Posterior vena cava (tissue), 2 donors: ENCODE measurements at regions not wholly inside any gene's neighbourhood (a gene's known extent, or its start where the extent isn't known, plus 50 kb on each side); places are given as distances from the start of the nearest gene placed in this dataset.

Source experiments
- DNase-seq: peaks from one replicate; pipeline ENCODE4 v3.0.0-alpha.2; 2020; ENCODE audit warnings: low spot score
- intact Hi-C, 2 donors: fragments of 100-400 bp; cut with DNase I; formaldehyde crosslinking; loops; one replicate each; pipeline versions ENCODE4 v1.14.1 to v1.14.2; 2022 to 2023
- donor health status: DM: yes; HTN: yes; CAD: no.
- donor health status: DM: yes; HTN: yes; CAD: no.

DNA sequence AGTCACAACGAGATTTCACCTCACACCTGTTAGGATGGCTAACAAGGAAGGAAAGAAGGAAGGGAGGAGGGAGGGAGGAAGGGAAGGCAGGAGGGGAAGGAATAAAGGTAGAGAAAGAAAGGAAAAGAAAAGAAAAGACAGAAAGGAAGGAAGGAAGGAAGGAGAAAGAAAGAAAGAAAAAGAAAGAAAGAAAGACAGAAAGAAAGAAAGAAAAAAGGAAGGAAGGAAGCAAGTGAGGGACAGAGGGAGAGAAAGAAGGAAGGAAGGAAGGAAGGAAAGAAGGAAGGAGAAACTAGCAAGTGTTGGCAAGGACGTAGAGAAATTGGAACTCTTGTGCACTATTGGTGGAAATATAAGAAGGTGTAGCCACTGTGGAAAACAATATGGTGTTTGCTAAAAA lies 52.2 kb downstream of the CCDC185 start:
- intact Hi-C loops, result no loop called here
- DNase-seq, result no peak

DNA sequence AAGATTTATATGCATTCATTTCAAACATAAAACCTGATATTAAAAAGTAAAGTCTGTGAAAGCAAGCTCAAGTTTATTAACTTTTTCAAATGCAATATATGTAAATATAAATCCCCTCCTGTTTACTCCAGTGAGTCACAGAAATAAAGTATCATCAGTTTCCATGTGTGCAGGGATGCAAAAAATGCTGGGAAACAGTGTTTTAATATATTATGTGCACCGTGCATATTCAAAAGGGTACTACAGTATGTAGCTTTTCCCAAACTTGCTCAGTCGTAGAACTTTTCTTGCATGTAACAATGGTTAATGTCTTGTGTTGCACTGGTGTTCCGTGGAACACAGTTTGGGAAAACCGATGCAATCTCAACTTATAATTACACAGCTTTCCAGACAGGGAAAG lies 60.7 kb downstream of the CCDC185 start:
- intact Hi-C loops, result no loop called here
- DNase-seq, result no peak

DNA sequence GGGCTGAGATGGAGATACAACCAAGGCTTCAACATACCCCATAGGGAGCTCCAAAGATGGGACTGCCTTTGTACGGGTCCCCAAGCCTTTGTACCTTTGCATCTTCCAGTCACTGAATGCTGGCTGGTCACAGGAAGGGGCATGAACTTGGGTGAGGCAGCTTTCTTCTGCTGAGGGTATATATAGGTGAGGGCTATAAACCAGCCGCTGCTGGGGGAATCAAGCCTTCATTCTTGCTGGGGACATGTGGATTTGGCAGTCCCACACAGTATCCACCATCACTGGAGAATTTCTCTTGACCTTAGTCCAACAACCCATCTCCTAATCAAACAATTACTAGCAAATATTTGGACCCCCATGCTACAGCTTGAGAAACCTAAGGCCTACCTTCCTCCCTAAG lies 61.7 kb downstream of the CCDC185 start:
- intact Hi-C loops, result no loop called here
- no peak for DNase-seq

DNA sequence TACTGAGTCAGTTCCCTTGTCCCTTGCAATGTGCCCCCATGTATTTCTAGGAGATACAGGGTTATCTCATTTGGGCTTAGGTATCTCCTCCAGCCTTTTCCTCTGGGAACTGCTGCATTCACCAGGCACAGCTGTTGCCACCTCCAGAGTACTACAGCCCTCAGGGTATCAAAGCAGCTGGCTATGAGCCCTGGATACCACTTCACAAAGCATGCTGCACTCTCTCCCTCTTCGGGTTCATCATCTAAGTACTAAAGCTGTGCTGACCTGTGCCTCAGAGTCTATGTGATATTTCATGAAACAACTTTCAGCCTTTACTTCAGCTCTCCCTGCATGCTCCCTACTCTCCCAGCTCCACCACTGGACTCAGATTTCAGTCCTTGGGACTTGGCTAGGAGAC lies 62.3 kb downstream of the CCDC185 start:
- intact Hi-C loops, result no loop called here
- no peak for DNase-seq

DNA sequence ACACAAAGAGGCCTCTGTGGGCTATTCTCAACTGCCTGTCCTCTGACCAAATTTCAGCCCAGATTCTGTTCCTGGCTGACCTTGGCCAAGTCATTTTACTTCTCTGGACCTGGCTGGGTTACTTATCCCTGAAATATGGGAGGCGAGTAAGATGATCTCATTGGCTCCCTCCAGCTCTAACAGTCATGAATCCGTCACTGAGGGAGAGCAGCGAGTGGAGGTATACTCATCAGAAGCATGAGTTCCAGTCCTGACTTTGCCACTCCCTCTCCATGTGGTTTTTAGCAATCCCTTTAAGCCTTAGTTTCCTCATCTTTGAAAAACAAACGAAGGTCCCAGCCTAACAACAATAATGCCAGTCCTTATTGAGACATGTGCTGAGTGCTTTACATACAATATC lies 63.5 kb downstream of the CCDC185 start:
- intact Hi-C loops, result no loop called here

DNA sequence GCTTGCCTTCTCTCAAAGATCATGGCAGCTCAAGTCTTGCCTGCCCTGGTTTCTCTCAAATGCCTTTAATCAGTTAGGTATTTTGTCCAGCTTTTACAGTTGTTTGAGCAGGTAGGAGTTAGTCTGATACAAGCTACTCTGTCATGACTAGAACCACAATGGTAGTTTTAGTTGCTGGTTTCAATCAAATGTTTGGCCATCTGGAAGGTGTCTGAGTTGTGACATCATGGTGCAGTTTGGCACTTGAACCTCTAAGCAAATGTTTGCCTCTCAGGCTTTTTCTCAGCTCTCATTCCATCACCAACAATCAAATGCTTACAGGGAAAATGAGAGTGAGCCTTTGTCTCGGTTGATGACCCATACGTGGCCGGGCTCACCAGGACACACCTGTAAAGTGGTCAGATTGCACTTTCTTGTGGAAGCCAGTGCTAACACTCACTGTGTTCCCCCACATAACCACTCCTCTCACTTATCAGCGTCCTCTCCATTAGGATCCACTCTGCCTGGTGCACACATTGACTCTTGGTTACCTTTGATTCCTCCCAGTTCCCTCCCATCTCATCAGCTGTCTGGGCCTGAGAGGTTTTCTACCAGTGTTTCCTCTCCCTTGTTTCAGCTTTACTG lies 67.5 kb downstream of the CCDC185 start:
- intact Hi-C loops, result no loop called here
- DNase-seq, result no peak

More for the DNA sequence above, 63.5 kb downstream of the CCDC185 start:
- DNase-seq, result no peak

DNA sequence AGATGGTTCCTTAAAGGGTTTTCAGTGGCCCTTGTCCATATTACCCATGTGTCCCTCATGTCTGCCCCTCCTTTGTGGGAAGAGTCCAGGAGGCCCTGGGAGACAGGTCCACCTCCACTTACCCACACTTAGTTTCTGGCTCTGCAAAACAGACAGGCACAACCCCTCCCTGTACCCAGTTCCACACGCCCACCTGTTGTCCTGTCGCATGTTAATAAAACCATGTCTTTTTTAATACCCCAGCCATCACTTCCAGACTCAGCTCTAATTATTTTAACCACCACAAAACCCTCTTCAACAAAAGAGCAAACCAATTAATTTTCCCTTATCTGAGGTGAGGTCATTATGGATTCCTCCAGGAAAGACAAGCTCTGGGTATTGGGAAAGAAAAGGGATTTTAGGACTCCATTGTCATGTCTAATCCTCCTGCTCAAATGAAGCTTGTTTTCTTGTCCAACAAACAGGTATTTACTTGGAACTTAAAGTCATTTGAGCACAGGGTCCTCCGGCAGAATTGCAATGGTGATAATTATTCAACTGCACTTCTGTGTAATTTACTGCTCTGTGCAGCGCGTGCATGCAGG lies 68.9 kb downstream of the CCDC185 start:
- intact Hi-C loops, result no loop called here
- no peak for DNase-seq

DNA sequence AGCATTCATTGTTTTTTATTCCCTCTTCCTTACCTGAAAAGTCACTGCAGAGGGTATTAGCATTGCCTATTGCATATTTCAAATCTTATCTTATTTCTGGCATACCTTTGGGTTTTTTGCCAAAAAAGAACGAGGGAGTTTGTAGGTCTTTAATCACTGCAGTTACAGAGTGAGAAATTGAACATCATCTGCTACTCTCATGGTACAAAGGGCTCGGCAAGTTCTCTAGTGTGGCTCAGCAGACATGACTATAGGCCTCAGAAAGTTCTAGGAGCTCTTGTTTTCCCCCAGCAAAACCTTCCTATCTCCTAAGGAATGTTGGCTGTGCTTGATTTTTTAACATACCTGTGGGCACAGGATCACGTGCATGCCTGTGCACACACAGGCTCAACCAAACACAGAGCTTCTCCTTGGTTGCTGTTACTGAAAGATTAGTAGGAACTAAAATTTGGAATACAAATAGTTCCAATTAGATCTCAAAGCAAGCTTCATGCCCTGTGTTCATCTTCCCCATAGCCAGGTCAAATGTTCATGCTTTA lies 69.7 kb downstream of the CCDC185 start:
- intact Hi-C loops, result no loop called here

DNA sequence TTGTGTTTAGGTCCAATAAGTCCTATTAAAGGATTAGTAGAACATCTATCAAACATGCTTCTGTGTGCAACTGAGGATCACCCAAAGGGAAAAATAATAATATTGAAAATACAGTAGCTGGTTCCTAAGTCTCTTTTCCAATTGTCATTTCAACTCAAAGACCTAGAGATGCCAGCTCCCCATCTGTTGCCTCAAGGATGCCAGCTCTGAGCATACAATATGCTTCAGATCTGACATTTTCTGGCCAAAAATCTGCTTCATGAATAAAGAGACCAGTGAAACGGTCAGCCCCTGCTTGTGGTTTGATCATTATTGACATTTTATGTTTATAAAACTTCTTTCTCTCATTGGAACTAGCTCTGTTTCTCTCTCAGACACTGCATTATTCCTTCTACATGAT lies 72.9 kb downstream of the CCDC185 start:
- no peak for DNase-seq
- intact Hi-C loops, result no loop called here

More for the DNA sequence above, 69.7 kb downstream of the CCDC185 start:
- DNase-seq, result no peak

DNA sequence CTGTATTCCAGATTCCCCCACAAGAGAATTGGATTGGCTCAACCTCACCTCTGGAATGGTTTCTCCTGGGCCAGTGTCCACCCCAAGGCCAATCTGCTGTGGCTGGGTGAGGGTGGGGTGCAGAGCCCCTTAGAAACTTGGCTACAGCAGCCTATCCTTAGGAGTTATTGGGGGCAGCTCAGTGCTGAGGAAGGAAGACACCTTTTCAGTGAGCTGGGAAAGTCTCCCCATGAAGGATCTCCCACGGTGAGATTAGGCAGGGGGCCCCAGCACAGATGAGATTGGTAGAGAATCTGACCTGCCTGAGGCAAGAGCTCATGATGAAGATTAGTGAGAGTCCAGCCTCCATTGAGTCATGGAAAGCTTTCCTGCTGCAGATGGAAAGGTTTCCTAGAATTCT lies 78.4 kb downstream of the CCDC185 start:
- intact Hi-C loops, result no loop called here
- no peak for DNase-seq

DNA sequence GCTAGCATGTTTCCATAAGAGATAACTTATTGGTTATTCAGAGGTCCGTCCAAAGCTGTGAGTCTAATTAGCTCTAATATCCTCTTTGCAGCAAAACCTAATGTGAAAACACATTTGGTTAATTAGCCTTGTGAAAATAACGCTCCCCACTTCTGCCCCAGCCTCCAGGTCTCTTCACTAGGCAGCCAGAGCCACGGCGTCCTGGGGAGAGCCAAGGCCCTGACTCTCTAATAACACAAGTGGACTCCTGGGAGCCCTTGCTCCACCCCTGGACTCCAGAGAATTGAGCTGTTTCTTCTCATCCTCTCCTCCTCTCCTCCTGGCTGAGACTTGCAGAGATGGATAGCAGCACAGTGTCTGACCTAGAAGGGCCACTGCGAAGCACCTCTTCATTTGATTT lies 78.8 kb downstream of the CCDC185 start:
- intact Hi-C loops, result no loop called here
- DNase-seq, result no peak

DNA sequence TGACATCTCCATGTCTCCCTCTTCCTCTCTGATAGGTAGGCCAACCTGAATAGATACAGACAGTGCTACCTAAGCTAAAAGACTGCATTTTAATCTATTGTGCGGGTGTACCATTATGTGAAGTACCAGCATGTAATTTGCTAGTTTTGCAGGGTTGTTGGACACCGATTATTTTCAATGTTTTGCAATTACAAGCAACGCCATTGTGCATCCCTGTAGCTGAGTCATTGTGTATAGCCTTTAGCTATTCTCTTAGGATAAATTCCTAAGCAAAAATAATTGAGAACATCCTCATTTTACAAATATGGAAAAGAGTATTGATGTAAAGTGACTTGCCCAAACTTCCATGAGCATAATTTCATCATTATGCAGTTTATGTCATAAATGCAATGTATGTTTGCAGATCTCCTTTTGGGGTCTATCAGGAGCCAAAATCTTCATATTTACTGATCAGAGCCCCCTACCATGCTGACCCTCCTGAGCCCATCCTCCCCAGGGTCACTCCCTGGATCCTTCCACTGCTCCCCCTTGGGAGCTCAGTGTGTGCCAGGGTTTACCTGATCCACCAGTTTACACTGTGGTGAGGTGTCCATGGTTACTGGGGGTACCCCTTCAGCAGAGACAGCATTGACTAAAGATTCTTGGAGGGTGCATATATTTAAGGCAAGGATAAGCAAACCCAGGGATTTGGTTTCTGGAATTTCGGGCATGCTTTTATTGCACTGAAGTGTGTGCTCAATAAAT lies 80.6 kb downstream of the CCDC185 start:
- intact Hi-C loops, result no loop called here
- DNase-seq, result no peak

DNA sequence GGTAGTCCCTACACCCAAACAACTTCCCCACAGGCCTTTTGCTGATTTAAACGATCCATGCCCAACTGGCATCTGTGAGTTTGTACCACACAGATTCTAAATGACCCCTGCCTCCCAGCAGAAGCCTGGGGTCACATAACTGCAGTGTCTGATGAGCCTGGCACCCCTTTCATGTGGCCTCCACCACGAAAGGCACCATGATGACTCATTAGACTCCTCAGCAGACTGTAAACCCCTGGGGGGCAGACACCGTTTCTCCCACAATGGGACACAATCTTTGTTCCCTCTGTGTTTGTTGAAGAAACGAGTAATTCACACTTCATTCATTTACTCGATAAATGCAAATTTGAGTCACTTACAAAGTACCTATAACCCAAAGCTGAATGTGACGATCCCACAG lies 81.6 kb downstream of the CCDC185 start:
- intact Hi-C loops, result no loop called here

DNA sequence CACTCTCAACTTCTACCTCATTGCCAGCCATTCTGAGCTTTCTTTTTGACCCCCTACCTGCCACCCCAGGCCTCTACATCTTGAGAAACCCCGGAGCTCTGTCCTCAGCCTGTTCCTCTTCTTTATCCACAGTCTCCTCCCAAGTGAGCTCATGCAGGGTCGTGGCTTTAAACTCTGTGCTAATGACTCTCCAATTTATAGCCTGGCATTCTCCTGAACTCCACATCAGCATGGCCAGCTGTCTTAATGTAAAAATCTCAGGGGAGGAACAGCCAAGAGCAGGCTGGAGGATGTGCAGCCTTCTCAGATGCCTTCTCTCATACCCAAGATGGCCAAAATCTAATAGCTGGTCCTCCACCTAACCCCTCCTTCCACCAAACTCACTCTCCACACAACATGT lies 84.2 kb downstream of the CCDC185 start:
- intact Hi-C loops, result no loop called here
- DNase-seq, result no peak

More for the DNA sequence above, 81.6 kb downstream of the CCDC185 start:
- DNase-seq, result no peak

DNA sequence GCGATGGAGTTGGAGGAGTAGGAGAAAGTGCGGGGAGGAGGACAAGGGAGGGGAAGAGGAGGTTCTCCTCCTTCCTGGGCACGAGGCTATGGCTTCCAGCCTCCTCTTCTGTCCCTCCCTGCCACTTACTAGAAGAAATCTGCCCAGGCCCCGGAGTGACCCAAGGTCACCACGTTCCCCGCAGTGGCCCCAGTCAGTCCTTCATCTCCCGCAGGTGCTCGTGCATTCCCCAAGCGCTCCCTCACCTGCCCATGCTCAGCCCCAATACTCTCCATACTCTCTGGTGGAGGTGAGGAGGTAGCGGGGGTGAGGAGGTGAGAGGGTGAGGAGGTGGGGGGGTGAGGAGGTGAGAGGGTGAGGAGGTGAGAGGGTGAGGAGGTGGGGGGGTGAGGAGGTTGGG lies 85.4 kb downstream of the CCDC185 start:
- DNase-seq, result no peak
- intact Hi-C loops, result no loop called here

DNA sequence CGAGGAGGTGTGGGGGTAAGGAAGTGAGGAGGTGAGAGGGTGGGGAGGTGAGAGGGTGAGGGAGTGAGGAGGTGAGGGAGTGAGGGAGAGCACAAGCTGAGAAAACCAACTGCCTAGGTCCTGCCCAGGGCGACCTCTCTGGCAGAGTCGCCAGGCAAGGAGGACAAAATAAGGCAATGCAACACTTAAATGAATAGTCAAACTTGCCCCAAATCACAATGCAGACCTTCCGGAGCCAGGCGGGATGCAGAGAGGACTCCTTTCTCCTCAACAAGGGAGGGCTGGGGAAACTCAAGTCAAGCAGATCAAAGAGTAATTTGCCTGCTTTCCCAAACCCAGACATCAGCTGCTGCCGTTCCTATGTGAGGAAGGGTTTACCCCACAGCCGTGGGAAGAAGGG lies 86.0 kb downstream of the CCDC185 start:
- intact Hi-C loops, result no loop called here
- DNase-seq, result no peak

DNA sequence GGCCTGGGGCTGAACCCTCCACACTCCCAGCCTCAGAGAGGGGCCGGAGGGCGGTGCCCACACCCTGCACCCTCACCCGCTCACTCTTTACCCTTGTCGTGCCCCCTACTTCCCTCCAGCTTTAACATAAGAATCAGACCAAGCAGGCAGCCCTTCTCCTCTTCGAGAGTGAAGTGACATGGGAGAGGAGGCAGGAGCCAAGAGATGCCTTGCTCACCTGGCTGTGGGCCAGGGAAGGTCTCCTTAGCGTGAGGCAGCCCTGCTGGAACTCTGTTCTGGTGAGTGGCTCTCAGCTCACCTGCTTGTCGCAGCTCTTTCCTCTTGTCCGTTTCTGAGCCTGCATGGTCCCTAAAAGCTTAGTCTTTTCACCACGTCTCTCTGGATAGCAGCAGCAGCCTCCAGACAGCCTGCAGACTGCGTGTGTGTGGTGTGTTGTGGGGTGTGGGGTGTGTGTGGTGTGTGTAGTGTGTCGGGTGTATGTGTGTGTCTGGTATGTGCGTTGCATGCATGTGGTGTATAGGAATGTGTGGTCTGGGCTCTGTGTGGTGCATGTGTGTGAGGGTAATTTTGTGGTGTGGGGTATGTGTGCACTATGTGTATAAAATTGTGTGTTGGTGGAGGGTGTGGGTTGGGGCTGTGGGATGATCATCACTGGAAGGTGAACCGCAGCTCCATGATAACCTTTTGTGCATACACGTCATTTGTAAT lies 86.7 kb downstream of the CCDC185 start:
- no peak for DNase-seq
- intact Hi-C loops, result no loop called here

DNA sequence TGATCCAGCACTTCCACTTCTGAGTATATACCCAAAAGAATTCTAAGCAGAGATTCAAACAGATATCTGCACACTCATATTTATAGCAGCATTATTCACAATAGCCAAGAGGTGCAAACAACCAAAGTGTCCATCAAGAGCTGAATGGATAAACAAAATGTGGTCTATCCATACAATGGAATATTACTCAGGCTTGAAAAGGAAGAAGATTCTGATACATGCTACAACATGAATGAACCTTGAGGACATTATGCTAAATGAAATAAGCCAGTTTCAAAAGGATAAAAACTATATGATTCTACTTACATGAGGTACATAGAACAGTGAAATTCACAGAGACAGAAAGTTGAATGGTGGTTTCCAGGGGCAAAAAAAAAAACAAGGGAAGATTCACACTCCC lies 88.9 kb downstream of the CCDC185 start:
- DNase-seq, result no peak
- intact Hi-C loops, result no loop called here

DNA sequence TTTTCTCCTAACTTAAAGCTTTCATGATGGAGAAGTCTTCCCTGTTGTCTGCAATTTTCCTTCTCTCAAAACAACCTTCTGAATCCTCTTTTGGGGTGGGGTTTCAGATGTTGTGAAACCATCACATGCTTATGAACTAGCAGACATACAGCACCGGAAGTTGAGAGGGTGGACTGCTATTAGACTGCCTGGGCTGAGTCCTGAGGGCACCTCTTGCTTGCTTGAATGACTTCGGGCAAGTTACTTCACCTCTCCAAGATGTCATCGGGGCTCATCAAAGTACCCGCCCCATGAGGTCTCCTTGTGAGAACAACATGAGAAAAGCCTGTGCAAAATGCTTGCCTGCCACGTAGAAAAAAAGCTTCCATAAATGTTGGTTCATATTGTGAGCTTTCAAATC lies 89.6 kb downstream of the CCDC185 start:
- intact Hi-C loops, result no loop called here
- DNase-seq, result no peak

DNA sequence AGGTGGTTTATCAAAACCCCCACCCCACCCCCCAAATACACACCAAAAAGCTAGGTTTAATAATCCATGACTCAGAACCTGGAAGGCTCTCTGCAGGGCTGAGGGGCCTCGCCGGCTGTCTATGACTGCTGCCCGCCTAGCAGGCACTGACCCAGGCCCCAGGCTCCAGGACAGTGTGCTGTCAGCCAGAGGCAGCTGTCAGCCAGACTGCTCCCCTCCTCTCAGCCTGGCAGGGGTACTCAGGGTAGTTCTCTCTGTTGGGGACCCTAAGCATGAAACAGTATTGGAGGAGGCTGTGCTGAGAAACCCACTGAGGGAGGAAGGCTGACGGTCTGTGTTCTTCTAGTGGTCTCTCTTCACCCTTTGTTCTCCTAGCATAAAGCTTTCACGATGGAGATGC lies 90.3 kb downstream of the CCDC185 start:
- intact Hi-C loops, result no loop called here

More for the DNA sequence above, 90.3 kb downstream of the CCDC185 start:
- no peak for DNase-seq
